HepG2 (cell line): ENCODE measurements at regions not wholly inside any gene's neighbourhood (a gene's known extent, or its start where the extent isn't known, plus 50 kb on each side); places are given as distances from the start of the nearest gene placed in this dataset.
A peak's percentile ranks its signal among the peaks of the same experiment; 100 is the strongest.

Experiments used
- ATAC-seq: fragments of 200-7000 bp; cut with Tn5 transposase; 3 replicates; pipeline ENCODE4 v1.9.1; 2020; ENCODE audit warnings: mild to moderate bottlenecking, moderate library complexity
- BruUV-seq: library from RNA; stranded (reverse); fragments of 400-500 nt; replicated peaks from 2 replicates; lab custom pipeline; 2021; lab: Mats Ljungman, UMichigan
- CTCF ChIA-PET: fragments of 300-600 bp; formaldehyde crosslinking; extraction: SDS; loops from one replicate; lab custom pipeline; 2021; ENCODE audit warnings: low total read pairs, inconsistent platforms, low intra/inter-chr PET ratio; lab: Yijun Ruan, JAX
- POLR2A ChIA-PET: fragments of 350-600 bp; sonication (Branson Sonifier 250); formaldehyde crosslinking; loops from one replicate; lab custom pipeline; 2020; ENCODE audit warnings: antibody characterized with exemption, inconsistent platforms; lab: Yijun Ruan, JAX
- DNase-seq: peaks from one replicate; pipeline ENCODE4 v3.0.0-alpha.2; 2015; ENCODE audit warnings: low spot score
- FAIRE-seq: peaks from 3 replicates; lab custom pipeline; 2011; peaks lifted over from hg19 to GRCh38; lab: Jason Lieb, UNC
- H2AFZ ChIP-seq: one replicate; pipeline ENCODE4 v1.6.1; 2011; ENCODE audit warnings: low read length, inconsistent platforms
- H3K27ac ChIP-seq: fragments of 300-600 bp; 3 replicates; pipeline ENCODE4 v1.8.0; 2011; ENCODE audit warnings: mixed run types, mild to moderate bottlenecking, mixed read lengths, low read length, inconsistent platforms; ENCODE audit not compliant: insufficient read depth; ENCODE audit errors: extremely low read length
- H3K27me3 ChIP-seq, 2 experiments: fragments of 200-600 bp in 1 of 2; 2 replicates in 1 of 2; 3 replicates in 1 of 2; pipeline versions ENCODE4 v1.6.0 to v1.8.0; 2011; ENCODE audit warnings: low read length in 2 of 2, mild to moderate bottlenecking in 2 of 2, moderate library complexity in 2 of 2, inconsistent platforms in 1 of 2; ENCODE audit not compliant: insufficient read depth in 2 of 2, control insufficient read depth in 1 of 2
- H3K36me3 ChIP-seq, 2 experiments: fragments of 200-600 bp in 1 of 2; replicated peaks in 1 of 2; 2 replicates in 1 of 2; 3 replicates in 1 of 2; pipeline versions ENCODE4 v1.5.1 to v1.8.0; 2011; ENCODE audit warnings: low read length in 2 of 2, inconsistent platforms in 1 of 2; ENCODE audit not compliant: insufficient read depth in 2 of 2, control insufficient read depth in 1 of 2
- H3K4me1 ChIP-seq: 2 replicates; pipeline ENCODE4 v1.5.1; 2012; ENCODE audit warnings: low read length, inconsistent platforms; ENCODE audit not compliant: insufficient read depth
- H3K4me2 ChIP-seq: 2 replicates; pipeline ENCODE4 v1.6.0; 2011; ENCODE audit warnings: low read depth, low read length, inconsistent platforms
- H3K4me3 ChIP-seq, 3 experiments: fragments of 200-600 bp in 1 of 3; sonication (generic), shearing (Covaris generic) in 1 of 3; replicated peaks in 1 of 3; 2 replicates each; pipeline ENCODE4 v1.5.1; 2011 to 2016; ENCODE audit warnings: low read length in 3 of 3, inconsistent platforms in 2 of 3, low read depth in 2 of 3, mild to moderate bottlenecking in 2 of 3, control low read depth in 1 of 3, mixed read lengths in 1 of 3; ENCODE audit not compliant: insufficient read depth in 1 of 3
- H3K79me2 ChIP-seq: one replicate; pipeline ENCODE4 v1.6.1; 2011; ENCODE audit warnings: low read length, inconsistent platforms; ENCODE audit not compliant: insufficient read depth
- H3K9ac ChIP-seq: 2 replicates; pipeline ENCODE4 v1.6.0; 2011; ENCODE audit warnings: mild to moderate bottlenecking, low read depth, low read length, inconsistent platforms; ENCODE audit not compliant: insufficient read depth
- H3K9me3 ChIP-seq: 2 replicates; pipeline ENCODE4 v1.5.1; 2012; ENCODE audit warnings: mild to moderate bottlenecking, low read length
- H4K20me1 ChIP-seq: 2 replicates; pipeline ENCODE4 v1.6.0; 2011; ENCODE audit warnings: inconsistent platforms, mild to moderate bottlenecking, low read length, moderate library complexity; ENCODE audit not compliant: insufficient read depth
- AKAP8 ChIP-seq: sonication (generic); formaldehyde crosslinking; IDR thresholded peaks from 2 replicates; pipeline ENCODE4 v1.5.1; 2020; ENCODE audit warnings: mild to moderate bottlenecking, missing genetic modification reagents
- ERF ChIP-seq: IDR thresholded peaks from 2 replicates; pipeline ENCODE4 v1.6.1; 2018; ENCODE audit warnings: missing biosample characterization, missing genetic modification reagents
- HDAC1 ChIP-seq: sonication (generic); formaldehyde crosslinking; IDR thresholded peaks from 2 replicates; pipeline ENCODE4 v1.5.1; 2020; ENCODE audit warnings: mild to moderate bottlenecking, missing genetic modification reagents
- MNT ChIP-seq: fragments of 450-650 bp; IDR thresholded peaks from 2 replicates; pipeline ENCODE4 v1.6.1; 2016
- NCOA1 ChIP-seq: sonication (generic); formaldehyde crosslinking; IDR thresholded peaks from 2 replicates; pipeline ENCODE4 v1.9.0; 2021; ENCODE audit warnings: missing genetic modification reagents
- STAG1 ChIP-seq: sonication (generic); formaldehyde crosslinking; IDR thresholded peaks from 2 replicates; pipeline ENCODE4 v1.4.0; 2020; ENCODE audit warnings: missing genetic modification reagents
- USF2 ChIP-seq, 2 experiments: sonication (generic) in 1 of 2; formaldehyde crosslinking in 1 of 2; IDR thresholded peaks; 2 replicates each; pipeline versions ENCODE4 v1.5.1 to v1.6.1; 2011 to 2020; ENCODE audit warnings: borderline replicate concordance in 1 of 2, low read depth in 1 of 2, low read length in 1 of 2, mild to moderate bottlenecking in 1 of 2, missing genetic modification reagents in 1 of 2, moderate library complexity in 1 of 2
- ZBTB1 ChIP-seq: sonication (generic); formaldehyde crosslinking; IDR thresholded peaks from 2 replicates; pipeline ENCODE4 v1.4.0; 2020; ENCODE audit warnings: missing genetic modification reagents, borderline replicate concordance
- ZBTB3 ChIP-seq: sonication (generic); formaldehyde crosslinking; IDR thresholded peaks from 2 replicates; pipeline ENCODE4 v1.4.0; 2020; ENCODE audit warnings: low read depth, mild to moderate bottlenecking, moderate library complexity, missing genetic modification reagents, borderline replicate concordance
- ZBTB49 ChIP-seq: sonication (generic); formaldehyde crosslinking; IDR thresholded peaks from 2 replicates; pipeline ENCODE4 v1.4.0; 2020; ENCODE audit warnings: missing genetic modification reagents, borderline replicate concordance
- ZFP36L1 ChIP-seq: sonication (generic); formaldehyde crosslinking; IDR thresholded peaks from 2 replicates; pipeline ENCODE4 v1.8.0; 2022; ENCODE audit warnings: mild to moderate bottlenecking, missing genetic modification reagents, moderate library complexity
- ZNF44 ChIP-seq: sonication (generic); formaldehyde crosslinking; IDR thresholded peaks from 2 replicates; pipeline ENCODE4 v1.5.1; 2020; ENCODE audit warnings: mild to moderate bottlenecking, missing genetic modification reagents
- ZNF576 ChIP-seq: sonication (generic); formaldehyde crosslinking; IDR thresholded peaks from 2 replicates; pipeline ENCODE4 v1.4.0; 2020; ENCODE audit warnings: mild to moderate bottlenecking, missing genetic modification reagents
- ZNF605 ChIP-seq: sonication (generic); formaldehyde crosslinking; IDR thresholded peaks from 2 replicates; pipeline ENCODE4 v1.8.0; 2022; ENCODE audit warnings: mild to moderate bottlenecking, missing genetic modification reagents
- WGBS: methylation state at CpG from one replicate; pipeline ENCODE4 v1.1.6; 2017; ENCODE audit warnings: low lambda C conversion rate; 5-methylcytosine and 5-hydroxymethylcytosine counted together
- in situ Hi-C: cut with HindIII; loops from 2 replicates; pipeline ENCODE4 v1.10.0; 2017; ENCODE audit warnings: low pct_unique_long_range_greater_than_20kb; ENCODE audit not compliant: extremely low pct_ligation_motif_present
- intact Hi-C: fragments of 100-400 bp; cut with micrococcal nuclease; formaldehyde crosslinking; loops from one replicate; pipeline ENCODE4 v1.10.0; 2022; ENCODE audit not compliant: unreplicated experiment
- TF ChIP-seq, protein P1 (sequence below): sonication (generic); formaldehyde crosslinking; IDR thresholded peaks from 2 replicates; pipeline ENCODE4 v1.4.0; 2020; ENCODE audit warnings: missing genetic modification reagents, borderline replicate concordance

GRCh38 chr15:69909719-69910444 is 187.8 kb downstream of the TLE3 start:
- no peak overlapping the region for H3K9ac ChIP-seq
- intact Hi-C loops (no loop called here), in situ Hi-C loops (no loop called here)
- H3K4me1 ChIP-seq, result no peaks in the 10 kb centered on the region
- no peak for TF ChIP-seq ZNF576 (CRISPR knock-in tag)
- peak; percentile 58; the same call in 1 of the 2 replicates for TF ChIP-seq MNT
- no peak for TF ChIP-seq ZFP36L1
- TF ChIP-seq ZNF44 (CRISPR knock-in tag), result no peak
- no peak for TF ChIP-seq ZBTB49 (CRISPR knock-in tag)
- TF ChIP-seq ZNF605, result no peak
- TF ChIP-seq HDAC1 (CRISPR knock-in tag), result no peak
- TF ChIP-seq, protein P1, sequence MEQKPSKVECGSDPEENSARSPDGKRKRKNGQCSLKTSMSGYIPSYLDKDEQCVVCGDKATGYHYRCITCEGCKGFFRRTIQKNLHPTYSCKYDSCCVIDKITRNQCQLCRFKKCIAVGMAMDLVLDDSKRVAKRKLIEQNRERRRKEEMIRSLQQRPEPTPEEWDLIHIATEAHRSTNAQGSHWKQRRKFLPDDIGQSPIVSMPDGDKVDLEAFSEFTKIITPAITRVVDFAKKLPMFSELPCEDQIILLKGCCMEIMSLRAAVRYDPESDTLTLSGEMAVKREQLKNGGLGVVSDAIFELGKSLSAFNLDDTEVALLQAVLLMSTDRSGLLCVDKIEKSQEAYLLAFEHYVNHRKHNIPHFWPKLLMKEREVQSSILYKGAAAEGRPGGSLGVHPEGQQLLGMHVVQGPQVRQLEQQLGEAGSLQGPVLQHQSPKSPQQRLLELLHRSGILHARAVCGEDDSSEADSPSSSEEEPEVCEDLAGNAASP (CRISPR knock-in tag), result no peak
- no peak for TF ChIP-seq AKAP8 (CRISPR knock-in tag)
- no peak for TF ChIP-seq STAG1 (CRISPR knock-in tag)
- TF ChIP-seq NCOA1 (CRISPR knock-in tag), result no peak
- TF ChIP-seq USF2 (IDR thresholded peaks at IDR 0.05; ENCODE audit: low read depth, low read length), result peak; percentile 25; the same call in 1 of the 2 replicates
- no peak for TF ChIP-seq USF2 (CRISPR knock-in tag; IDR thresholded peaks at IDR 0.05; ENCODE audit: borderline replicate concordance)
- TF ChIP-seq ZBTB1, result no peak
- TF ChIP-seq ZBTB3 (CRISPR knock-in tag), result no peak
- TF ChIP-seq ERF, result no peak
- no peak overlapping the region for H3K4me2 ChIP-seq
- POLR2A ChIA-PET, result no interaction called here
- H2AFZ ChIP-seq, result no peak overlapping the region
- H3K9me3 ChIP-seq, result no peaks in the 10 kb centered on the region
- no peak overlapping the region for H3K4me3 ChIP-seq
- CTCF ChIA-PET, result no interaction called here
- peaks cover 2 to 20% of the 10 kb centered on the region in 2 experiments; a peak in 2 of 5 replicates for H3K27me3 ChIP-seq
- no peak overlapping the region for H3K27ac ChIP-seq
- H3K36me3 ChIP-seq, result no peaks in the 10 kb centered on the region
- H4K20me1 ChIP-seq, result no peaks in the 10 kb centered on the region
- ATAC-seq (no peak), FAIRE-seq (no peak), DNase-seq (no peak)
- no peaks in the 10 kb centered on the region for H3K79me2 ChIP-seq
- WGBS, result 20% methylated on average over 6 of the region's 7 CpGs
- no TSS peak for BruUV-seq
